ENCODE measurements at regions not wholly inside any gene's neighbourhood (a gene's known extent, or its start where the extent isn't known, plus 50 kb on each side); places are given as distances from the start of the nearest gene placed in this dataset.

DNA sequence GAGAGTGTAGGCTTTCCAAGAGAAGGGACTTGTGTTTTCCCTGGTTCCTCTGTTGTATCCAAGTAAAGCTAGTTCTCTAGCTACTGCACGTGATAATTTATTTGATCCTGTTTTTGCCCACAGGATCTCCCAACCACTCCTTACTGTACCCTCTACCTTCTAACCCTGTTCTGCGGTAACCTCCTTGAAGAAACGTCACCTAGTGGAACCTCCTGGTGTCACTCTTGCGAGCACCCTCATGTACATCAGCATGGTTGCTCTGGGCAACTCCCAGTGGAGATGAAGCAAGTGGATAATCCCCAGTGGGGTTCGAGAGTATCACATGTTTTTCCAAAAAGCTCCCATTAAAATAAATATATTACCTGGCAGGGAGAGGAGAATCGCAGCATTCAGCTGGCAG lies 108.9 kb upstream of the CLMP start:
- no peak for DNase-seq (ENCODE audit: low read depth)

DNA sequence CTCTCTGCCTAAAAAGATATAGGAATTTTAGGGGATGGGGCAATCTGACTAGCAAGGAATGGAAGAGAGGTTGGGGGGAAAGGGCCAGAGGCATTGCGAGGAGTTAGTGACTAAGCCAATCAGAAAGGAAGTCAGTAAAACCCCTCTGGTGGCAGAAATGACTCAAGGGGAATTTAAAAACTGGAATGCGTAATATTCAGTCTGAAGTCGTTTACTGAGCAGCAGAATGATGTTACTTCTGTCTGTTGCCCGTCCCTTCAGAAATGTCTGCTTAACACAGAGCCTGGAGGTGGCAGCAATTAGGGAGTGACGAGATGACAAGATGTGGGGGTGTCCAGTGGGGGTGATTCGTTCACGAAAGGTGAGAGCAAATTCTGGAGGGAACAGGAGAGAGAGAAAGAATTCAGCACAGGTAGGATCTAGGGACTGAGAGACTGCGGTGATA lies 107.7 kb upstream of the CLMP start:
- no peak for DNase-seq (ENCODE audit: low read depth)

DNA sequence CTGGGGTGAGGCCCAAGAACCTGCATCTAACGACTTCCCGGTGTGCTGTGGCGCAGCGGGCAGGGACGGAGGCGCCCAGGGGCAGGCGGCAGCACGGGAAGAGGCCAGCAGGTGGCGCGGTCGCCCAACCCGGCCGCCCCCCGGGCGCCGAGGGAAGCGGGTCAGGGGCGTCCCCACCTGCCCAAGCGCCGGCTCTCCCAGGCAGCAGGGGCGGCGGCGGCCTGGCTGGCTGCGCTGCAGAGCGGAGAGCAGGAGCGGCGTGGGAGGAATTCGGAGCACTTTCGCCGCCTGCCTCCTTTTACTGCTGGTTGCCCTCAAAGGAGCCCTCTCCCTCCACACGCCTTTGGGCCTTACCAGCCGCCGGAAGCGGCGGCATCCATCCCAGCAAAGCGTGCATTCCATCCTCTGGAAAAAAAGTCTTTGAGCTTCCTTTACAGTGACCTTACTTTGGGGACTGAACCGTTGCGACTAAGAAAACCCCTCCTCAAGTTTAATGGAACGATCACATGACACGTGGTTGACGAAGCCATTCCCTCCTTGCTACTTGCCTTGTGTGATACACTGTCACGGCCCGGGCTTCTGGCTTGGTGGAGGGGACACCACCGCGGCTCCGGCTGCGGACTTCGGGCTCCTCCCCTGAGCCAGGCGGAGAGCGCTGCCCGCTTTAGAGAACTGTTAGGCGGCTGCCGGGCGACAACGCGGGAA lies 106.8 kb upstream of the CLMP start:
- DNase-seq (ENCODE audit: low read depth), result peak; percentile 49

DNA sequence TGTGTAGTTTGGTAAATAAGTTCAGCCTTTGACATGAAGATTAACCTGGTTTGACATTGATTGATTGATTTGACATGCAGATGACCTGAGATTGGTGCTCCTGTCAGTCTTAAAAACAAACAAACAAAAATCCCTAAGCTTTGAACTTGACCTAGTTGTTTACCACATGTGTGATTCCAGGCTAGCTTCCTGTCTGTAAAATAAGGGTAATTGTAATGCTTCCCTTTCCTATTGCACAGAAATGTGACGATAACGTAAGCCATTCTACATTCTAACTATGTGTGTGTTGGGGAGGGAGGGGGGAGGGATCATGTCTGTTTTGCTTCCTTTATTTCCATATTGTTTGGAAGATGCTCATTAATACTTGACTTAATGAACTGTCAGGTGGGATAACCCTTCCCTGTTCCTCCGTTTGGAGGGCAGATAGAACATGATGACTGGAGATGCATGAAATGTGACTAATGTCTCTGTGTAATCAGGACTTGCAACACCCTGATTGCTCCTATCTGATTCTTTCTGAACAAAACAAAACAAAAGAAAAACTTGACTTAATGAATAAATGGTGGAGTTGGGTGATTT lies 106.1 kb upstream of the CLMP start:
- no peak for DNase-seq (ENCODE audit: low read depth)

DNA sequence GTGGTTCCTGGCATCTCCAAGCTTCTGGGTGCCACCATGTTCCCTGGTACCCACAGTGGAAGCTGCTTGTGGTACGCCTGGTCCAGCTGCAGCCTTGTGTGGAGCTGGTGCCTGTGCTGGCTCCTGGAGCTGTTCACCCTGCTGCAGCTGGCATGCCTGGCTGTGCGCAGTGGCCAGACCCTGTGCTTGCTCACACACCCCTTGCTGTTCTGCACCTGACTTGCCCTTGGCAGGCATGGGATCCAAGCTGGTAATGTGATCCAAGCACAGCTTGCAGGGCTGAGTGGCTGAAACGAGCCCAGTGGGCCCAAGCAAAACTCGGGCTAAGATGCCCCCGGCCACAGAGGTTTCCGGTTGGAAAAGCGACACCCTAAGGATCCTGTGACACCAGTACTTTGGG lies 104.7 kb upstream of the CLMP start:
- DNase-seq (ENCODE audit: low read depth), result no peak

DNA sequence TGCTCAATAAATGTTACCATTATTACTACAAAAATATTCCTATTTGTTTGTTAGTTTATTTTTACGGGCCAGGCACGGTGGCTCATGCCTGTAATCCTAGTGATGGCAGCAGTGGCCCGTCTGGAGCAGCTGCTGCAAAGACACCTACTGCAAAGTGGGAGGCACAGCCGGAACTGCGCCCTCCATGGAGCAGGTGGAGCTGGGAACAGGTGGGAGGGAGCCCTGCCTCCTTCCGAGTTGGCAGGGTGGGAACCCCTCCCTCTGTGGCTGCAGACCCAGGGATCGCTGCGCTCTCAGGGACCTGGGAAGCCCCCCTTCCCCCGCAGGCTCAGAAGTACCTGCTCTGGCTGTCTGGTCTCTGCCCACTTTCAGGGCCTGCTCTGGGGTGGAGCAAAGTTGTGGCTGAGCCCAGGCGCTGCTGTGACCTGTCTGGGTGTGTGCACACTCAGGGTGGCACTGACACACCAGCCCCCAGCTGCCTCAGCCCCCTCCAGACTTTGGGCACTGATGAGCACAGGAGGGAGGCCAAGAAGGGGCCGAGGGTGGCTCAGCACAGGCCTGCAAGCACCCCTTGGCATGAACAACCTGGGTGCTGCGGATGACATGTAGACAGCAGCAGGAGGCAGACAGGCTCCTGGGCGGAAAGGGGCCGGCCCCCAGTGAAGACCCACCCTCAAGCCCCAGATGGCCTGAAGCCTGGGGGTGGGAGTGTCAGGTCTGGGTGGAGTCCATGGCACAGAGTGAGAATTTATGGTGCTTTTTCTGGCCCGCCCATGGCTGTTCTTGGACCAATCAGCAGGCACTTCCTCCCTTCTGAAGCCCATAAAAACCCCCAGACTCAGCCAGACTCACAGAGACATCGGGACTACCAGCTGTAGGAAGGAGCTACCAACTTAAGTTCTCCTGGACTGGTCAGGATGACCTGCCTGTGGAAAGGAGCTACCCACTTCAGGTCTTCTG lies 103.7 kb upstream of the CLMP start:
- DNase-seq (ENCODE audit: low read depth), result no peak

DNA sequence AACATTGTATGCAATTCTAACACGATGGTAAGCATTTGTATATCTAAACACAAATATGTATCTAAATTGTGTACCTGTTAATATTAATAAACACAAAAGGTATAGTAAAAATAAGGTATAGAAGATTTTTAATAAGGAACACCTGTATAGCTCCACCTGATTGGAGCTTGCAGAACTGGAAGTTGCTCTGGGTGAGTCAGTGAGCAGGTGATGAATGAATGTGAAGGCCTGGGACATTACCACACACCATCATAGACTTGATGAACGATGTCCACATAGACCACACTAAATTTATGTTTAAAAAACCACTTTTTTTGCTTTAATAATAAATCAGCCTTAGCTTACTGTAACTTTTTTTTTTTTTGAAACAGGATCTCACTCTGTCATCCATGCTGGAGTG lies 97.6 kb upstream of the CLMP start:
- no peak for DNase-seq (ENCODE audit: low read depth)

DNA sequence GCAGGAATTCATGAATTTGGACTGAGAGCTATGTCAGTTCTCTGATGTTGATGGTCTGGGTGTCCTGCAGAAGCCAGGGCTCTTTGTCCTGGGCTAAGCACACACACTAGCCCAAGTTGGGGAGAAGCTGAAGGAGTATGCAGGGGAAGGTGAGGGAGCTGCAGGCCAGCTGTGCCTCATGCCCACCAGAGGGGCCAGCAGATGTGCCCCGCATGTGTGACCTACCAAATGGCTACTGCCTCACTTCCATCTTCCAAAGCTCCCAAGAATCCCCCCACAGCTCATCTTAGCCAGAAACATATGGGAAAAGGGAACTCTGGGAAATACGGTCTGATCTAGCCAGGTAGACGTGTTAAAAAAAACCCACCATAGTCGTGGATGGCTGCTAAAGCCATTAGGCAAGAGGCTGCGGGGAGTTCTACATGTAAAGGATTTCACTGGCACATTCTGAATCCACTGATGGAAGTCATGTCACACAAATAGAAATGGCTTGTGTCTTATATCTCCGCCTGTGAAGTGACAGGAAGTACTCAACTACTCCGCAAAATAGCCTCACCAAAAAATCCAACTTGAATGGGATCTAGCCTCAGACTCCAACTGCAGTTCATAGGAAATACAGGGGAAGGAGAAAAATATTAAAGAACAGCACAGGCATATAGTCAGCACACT lies 96.3 kb upstream of the CLMP start:
- DNase-seq (ENCODE audit: low read depth), result no peak

DNA sequence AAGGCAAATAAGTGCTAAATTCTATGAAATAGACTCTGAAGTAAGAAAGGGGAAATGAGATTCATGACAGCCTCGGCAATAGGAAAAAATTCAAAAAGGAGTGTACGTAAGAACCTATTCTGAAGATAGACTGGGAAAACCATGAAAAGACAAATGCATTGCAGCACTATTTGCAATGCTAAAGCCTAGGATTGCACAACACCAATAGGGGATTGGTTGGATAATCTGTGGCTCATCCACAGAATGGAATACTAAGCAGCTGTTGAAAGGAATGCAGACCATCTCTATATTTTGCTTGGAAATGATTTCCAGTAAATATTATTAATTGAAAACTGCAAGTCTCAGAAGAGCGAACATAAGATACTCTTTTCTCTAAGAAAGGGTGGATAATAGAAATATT lies 91.7 kb upstream of the CLMP start:
- DNase-seq (ENCODE audit: low read depth), result no peak

DNA sequence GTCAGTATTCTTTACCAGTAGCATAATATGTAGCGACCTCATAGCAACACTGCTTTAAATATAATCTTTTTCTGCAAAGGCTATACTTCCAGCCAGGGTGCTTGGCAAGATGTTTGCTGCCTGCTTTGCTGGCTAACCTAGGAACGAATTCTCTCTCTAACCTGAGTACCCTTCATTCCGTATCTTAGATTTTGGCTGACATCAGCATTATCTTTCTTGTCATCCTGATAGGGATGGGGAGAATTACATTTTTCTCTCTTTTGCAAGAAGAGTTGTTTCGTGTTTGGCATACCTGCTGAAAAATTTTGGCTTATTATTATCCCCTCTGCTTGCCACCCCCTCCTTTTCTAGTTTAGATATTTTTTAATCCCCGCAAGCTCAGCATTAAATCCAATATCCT lies 91.2 kb upstream of the CLMP start:
- no peak for DNase-seq (ENCODE audit: low read depth)

DNA sequence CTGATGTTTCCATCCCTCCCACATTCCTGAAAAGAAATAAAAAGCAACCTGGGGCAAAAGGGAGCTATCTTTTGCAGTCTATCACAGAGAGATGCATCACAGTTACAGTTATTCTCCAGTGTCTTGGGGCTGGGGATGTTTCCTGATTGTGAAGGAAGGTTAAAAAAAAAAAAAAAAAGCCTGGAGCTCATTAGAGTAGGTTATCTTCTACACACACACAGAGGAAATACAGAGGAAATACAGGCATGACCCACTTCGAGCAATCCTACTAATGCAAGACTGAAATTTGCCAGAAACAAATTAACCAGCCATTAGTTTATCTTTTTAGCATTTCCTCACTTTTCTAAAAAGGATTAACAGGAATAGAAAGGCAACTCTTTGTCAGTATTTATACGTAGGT lies 89.4 kb upstream of the CLMP start:
- no peak for DNase-seq (ENCODE audit: low read depth)

DNA sequence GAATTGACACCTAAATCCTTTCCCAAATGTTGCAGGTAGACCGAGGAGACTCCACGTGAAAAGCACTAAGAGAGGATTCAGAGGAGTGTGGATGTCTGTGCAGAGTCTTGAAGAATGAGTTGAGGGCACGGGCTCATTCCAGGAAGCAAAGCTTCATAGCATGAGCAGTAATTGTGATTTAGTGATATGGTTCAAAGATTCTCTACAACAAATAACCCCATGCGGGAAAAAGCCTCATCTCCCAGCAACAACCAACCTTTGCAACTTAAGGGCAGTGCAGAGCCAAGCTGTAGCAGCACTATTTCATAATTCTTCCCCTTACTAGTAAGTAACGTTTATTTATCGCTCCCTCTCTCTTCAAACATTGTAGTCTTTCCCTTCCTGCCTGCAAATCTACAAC lies 87.5 kb upstream of the CLMP start:
- DNase-seq (ENCODE audit: low read depth), result no peak

DNA sequence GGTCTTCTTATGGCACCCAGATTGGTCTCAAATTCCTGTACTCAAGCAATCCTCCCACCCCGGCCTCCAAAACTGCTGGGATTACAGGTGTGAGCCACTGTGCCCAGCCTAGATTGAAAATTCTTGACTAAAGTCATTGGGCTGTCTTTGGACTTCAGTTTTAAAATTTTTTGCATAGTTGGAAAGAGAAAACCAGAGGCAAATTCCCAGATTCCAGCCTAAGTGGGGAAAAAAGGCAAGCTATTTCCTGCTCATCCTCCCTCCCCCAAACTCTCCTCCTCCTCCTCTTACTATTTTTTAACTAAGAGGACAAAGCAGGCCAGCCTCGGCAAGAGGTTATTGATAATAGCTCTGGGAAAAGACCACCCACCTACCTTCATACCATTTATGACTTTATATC lies 78.6 kb upstream of the CLMP start:
- DNase-seq (ENCODE audit: low read depth), result no peak

DNA sequence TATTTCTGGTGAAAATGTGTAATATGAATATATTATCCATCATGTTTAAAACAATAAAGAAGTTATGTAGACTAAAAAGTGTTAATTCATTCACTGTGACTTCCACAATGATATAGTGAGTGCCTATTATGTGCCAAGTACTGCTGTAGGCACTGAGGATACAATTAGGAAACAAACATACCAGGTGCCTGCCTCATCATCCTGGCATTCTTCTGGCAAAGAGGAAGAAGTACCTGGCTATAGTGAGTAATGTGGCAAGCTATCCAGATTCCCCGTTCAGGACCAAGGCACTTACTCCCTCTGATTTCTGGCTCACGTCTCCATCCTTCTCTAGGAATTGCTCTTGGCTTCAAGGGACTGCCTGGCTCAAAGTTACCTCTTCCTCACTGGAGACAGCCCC lies 77.5 kb upstream of the CLMP start:
- DNase-seq (ENCODE audit: low read depth), result no peak

DNA sequence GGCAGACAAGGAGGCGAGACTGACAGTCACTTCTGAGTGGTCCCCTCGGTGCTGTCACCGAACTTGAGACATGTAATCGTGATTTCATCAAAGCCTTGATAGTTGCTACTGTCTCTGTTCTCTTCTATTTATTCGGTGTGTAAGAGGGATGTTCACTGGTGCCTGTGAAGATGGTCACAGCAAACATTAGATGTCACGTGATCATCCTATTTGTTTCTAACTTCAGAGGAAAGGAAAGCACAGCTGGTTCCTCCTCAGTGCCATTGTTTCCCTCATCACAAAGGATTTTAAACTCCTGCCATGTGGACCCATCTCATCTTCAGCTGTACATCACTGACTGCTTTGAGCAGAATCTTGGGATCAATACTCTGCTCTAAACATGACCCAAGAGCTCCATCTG lies 73.1 kb upstream of the CLMP start:
- DNase-seq (ENCODE audit: low read depth), result no peak

DNA sequence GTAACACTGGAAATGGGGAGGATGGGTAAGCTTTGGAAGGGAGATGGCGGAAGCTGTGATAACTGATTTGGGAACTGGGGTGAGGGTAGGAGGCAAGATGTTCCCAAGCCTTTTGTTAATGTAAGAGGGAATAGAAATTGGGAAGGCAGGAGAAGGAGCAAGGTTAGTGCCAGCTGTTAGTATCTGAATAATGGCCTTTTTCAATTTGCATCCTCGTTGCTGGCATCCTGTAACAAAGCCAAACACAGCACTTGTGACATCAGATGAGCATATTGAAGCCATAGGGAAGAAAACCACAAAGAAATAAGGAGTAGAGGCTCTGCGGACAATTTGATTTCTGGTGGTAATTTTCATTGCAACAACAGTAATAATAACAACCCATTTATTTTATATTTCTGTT lies 70.9 kb upstream of the CLMP start:
- DNase-seq (ENCODE audit: low read depth), result no peak

DNA sequence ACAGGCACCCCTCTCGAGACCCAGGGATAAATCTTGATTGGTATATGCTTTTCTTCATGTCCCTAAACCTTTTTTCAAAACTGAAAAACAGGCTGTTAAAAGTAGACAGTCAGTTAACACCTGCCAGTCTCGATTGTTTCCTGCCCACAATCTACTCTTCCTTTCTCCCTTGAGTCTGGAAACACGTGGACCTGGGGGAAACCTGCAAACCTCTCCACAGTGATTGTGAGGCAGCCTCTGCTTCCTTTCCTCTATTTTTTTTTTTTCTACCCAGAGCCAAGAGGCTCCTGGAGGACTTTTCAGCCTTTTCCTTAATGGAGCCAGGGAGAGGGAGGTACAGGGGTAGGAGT lies 69.4 kb upstream of the CLMP start:
- no peak for DNase-seq (ENCODE audit: low read depth)

DNA sequence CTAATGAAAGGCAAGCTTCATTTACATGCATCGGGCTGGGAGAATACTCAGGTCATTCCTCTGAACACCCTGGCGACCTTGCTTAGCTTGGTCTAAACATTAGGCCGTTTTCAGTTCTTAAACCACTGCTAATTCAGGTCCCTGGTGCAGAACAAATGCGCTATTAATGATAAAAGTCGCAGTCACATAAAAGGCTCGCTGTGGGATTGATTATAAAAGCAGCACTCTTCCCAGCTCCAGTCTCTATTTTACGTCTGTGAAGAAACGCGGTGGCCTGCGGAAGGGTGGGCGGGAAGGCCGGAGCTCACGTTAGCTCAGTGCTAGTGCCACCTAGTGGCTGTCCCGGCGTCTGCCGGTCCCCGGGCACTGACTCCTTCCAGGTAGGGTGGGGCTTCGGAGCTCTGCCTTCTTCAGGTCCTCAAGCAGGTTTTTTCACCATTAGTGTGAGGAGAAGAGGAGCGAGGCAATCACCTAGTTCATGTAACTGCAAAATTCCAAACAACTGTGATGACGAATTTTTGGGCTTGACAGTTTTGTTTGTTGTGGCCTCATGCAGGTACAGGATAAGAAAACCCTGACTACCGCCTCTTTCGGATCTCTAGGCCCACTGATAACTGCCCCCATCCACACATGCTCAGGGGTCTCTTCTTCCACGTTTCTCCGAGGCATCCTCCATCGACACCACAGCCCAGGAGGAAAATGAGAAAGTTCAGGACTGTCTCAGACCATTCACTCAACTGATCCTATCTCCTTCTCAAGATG lies 66.5 kb upstream of the CLMP start:
- DNase-seq (ENCODE audit: low read depth), result peak; percentile 43

DNA sequence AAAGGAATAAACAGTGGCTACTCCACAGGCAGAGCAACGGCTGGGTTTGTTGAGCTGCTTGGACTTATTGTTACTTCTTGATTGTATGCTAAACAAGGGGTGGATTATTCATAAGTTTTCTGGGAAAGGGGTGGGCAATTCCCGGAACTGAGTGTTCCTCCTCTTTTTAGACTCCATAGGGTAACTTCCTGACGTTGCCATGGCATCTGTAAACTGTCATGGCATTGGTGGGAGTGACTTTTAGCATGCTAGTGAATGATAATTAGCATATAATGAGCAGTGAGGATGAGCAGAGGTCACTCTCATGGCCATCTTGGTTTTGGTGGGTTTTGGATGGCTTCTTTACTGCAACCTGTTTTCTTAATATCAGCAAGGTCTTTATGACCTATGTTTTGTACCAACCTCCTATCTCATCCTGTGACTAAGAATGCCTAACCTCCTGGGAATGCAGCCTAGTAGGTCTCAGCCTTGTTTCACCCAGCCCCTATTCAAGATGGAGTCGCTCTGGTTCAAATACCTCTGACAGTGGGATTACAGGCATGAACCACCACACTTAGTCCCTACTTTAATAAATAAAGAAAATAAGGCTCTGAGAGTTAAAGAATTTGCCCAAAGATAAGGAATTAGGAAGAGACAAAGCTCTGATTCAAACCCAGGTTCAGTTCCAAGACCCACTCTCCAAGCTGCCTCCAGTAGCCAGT lies 65.6 kb upstream of the CLMP start:
- DNase-seq (ENCODE audit: low read depth), result no peak

DNA sequence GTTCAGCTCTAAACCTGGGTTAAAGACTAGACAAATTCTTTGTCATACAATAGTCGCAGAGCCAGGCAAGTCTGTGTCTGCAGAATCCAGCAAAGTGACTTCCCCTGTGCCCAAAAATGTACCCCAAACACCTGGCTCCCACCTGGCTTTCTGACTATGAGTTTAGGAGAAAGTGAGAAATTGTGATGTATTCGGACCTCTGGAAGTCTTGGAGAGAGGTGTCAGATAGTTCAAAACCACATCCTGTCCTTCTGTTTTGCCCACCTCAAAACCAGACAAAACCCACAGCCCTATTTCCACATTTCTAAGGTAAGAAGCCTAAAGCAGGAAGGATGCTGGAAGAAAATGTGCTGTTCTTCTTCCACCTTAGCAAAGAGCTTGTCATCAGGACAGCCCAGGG lies 63.8 kb upstream of the CLMP start:
- no peak for DNase-seq (ENCODE audit: low read depth)

DNA sequence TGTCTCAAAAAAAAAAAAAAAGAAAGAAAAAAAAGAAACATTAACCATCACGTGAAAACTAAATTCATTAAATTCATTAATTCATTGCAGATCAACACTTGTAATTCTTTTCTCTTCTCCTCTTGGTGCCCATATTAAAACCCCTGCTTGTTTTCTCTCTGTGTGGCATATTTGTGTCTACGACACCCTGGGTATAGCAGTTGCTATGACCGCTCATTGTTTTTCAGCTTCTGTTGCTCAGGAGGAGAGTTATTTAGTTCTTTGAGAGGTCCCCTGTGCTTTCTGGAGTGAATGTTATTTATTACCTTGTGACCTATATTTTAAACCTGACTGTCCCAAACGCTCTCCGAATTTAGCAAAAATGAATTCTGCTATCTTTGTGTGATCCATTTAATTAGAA lies 62.3 kb upstream of the CLMP start:
- no peak for DNase-seq (ENCODE audit: low read depth)
